MM.1S (cell line): ENCODE measurements at regions not wholly inside any gene's neighbourhood (a gene's known extent, or its start where the extent isn't known, plus 50 kb on each side); places are given as distances from the start of the nearest gene placed in this dataset.

Experiments
- EZH2 ChIP-seq: fragments of 300-600 bp; sonication (generic); optimal IDR thresholded peaks from 2 replicates; pipeline ENCODE3; 2017; ENCODE audit warnings: low read depth, mild to moderate bottlenecking, antibody characterized with exemption, low read length, mixed read lengths
- EZH2phosphoT487 ChIP-seq: fragments of 300-600 bp; sonication (generic); IDR thresholded peaks from 2 replicates; pipeline ENCODE4 v1.6.1; 2018; ENCODE audit warnings: antibody characterized with exemption, low read length
- TF ChIP-seq, protein P1 (sequence below): fragments of 300-600 bp; sonication (generic); IDR thresholded peaks from 2 replicates; pipeline ENCODE4 v1.5.1; 2016; ENCODE audit warnings: antibody characterized with exemption, low read length, mixed read lengths

DNA sequence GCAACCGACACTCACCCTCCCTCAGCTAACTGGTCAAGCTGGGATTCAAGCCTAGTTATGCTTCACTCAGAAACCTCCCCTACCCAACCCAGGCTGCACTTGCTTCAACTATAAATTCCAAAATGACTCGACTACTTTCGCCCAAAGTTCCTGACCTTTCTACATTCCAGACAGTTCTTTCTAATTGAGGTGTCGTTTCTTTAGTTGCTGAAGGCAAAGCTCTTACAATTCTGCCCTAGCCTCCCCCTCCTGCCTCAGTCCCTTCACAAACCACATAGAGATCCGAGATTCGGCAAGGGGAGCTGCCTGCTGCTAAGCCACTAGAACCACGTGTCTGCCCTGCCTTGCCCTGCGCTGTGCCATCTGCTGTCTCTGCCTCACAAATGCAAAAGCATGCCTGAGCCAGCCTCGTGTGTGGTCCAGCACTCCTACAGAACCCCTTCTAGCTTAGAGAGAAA, 74.7 kb upstream of the SH3GL3 start:
- TF ChIP-seq, protein P1, sequence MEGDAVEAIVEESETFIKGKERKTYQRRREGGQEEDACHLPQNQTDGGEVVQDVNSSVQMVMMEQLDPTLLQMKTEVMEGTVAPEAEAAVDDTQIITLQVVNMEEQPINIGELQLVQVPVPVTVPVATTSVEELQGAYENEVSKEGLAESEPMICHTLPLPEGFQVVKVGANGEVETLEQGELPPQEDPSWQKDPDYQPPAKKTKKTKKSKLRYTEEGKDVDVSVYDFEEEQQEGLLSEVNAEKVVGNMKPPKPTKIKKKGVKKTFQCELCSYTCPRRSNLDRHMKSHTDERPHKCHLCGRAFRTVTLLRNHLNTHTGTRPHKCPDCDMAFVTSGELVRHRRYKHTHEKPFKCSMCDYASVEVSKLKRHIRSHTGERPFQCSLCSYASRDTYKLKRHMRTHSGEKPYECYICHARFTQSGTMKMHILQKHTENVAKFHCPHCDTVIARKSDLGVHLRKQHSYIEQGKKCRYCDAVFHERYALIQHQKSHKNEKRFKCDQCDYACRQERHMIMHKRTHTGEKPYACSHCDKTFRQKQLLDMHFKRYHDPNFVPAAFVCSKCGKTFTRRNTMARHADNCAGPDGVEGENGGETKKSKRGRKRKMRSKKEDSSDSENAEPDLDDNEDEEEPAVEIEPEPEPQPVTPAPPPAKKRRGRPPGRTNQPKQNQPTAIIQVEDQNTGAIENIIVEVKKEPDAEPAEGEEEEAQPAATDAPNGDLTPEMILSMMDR, result no peak
- TF ChIP-seq EZH2 (no peak), EZH2phosphoT487 (no peak)
